ENCODE measurements at regions not wholly inside any gene's neighbourhood (a gene's known extent, or its start where the extent isn't known, plus 50 kb on each side); places are given as distances from the start of the nearest gene placed in this dataset.

- peak; percentile 9 for DNase-seq (ENCODE audit: low spot score)
Observed at GRCh38 chr11:115765803-115766239, 261.6 kb upstream of the CADM1 start.

- DNase-seq (ENCODE audit: low spot score) = no peak
Observed at GRCh38 chr11:115764176-115764575, 260.0 kb upstream of the CADM1 start.

- DNase-seq (ENCODE audit: low spot score) = no peak
Observed at GRCh38 chr11:115761817-115762216, 257.6 kb upstream of the CADM1 start.

GRCh38 chr11:115761348-115761747, 257.1 kb upstream of the CADM1 start:
- DNase-seq (ENCODE audit: low spot score) = no peak

- no peak for DNase-seq (ENCODE audit: low spot score)
Observed at GRCh38 chr11:115760461-115761320, 256.5 kb upstream of the CADM1 start.

GRCh38 chr11:115759622-115760460, 255.6 kb upstream of the CADM1 start:
- DNase-seq (ENCODE audit: low spot score) = no peak

- no peak for DNase-seq (ENCODE audit: low spot score)
Observed at GRCh38 chr11:115758011-115758410, 253.8 kb upstream of the CADM1 start.

GRCh38 chr11:115751243-115752015, 247.2 kb upstream of the CADM1 start:
- no peak for DNase-seq (ENCODE audit: low spot score)

GRCh38 chr11:115745610-115746512, 241.6 kb upstream of the CADM1 start:
- DNase-seq (ENCODE audit: low spot score) = no peak

- no peak for DNase-seq (ENCODE audit: low spot score)
Observed at GRCh38 chr11:115745066-115745465, 240.9 kb upstream of the CADM1 start.

- no peak for DNase-seq (ENCODE audit: low spot score)
Observed at GRCh38 chr11:115743719-115744118, 239.5 kb upstream of the CADM1 start.

- no peak for DNase-seq (ENCODE audit: low spot score)
Observed at GRCh38 chr11:115741376-115742107, 237.3 kb upstream of the CADM1 start.

- DNase-seq (ENCODE audit: low spot score) = no peak
Observed at GRCh38 chr11:115740324-115740723, 236.1 kb upstream of the CADM1 start.

- DNase-seq (ENCODE audit: low spot score) = no peak
Observed at GRCh38 chr11:115739878-115740277, 235.7 kb upstream of the CADM1 start.

GRCh38 chr11:115739146-115739545, 234.9 kb upstream of the CADM1 start:
- no peak for DNase-seq (ENCODE audit: low spot score)

GRCh38 chr11:115737875-115738274, 233.7 kb upstream of the CADM1 start:
- DNase-seq (ENCODE audit: low spot score) = no peak

GRCh38 chr11:115736146-115736545, 231.9 kb upstream of the CADM1 start:
- no peak for DNase-seq (ENCODE audit: low spot score)

GRCh38 chr11:115724666-115725065, 220.5 kb upstream of the CADM1 start:
- no peak for DNase-seq (ENCODE audit: low spot score)

GRCh38 chr11:115722711-115723110, 218.5 kb upstream of the CADM1 start:
- DNase-seq (ENCODE audit: low spot score) = no peak

GRCh38 chr11:115721296-115721995, 217.2 kb upstream of the CADM1 start:
- DNase-seq (ENCODE audit: low spot score) = no peak

Measured in LoVo (cell line).